ENCODE measurements at regions not wholly inside any gene's neighbourhood (a gene's known extent, or its start where the extent isn't known, plus 50 kb on each side); places are given as distances from the start of the nearest gene placed in this dataset.

GRCh38 chr20:41738604-41739206 lies 120.5 kb upstream of the CHD6 start (continued):
- TF ChIP-seq AKNA (CRISPR knock-in tag; IDR thresholded peaks at IDR 0.05; ENCODE audit: borderline replicate concordance) (no peak), HNF1B (CRISPR knock-in tag; IDR thresholded peaks at IDR 0.05) (0 out of 2 replicates have a peak, but pooled peaks have one; percentile 43), MXD4 (CRISPR knock-in tag; IDR thresholded peaks at IDR 0.05) (0 out of 2 replicates have a peak, but pooled peaks have one; percentile 29), MAF1 (CRISPR knock-in tag; IDR thresholded peaks at IDR 0.05; ENCODE audit: borderline replicate concordance) (no peak), REPIN1 (CRISPR knock-in tag; IDR thresholded peaks at IDR 0.05; ENCODE audit: borderline replicate concordance, low read depth) (no peak), SCMH1 (CRISPR knock-in tag; IDR thresholded peaks at IDR 0.05; ENCODE audit: borderline replicate concordance) (no peak), XRCC5 (optimal IDR thresholded peaks at IDR 0.05; ENCODE audit: low read length) (peak; percentile 81), STAG1 (CRISPR knock-in tag; IDR thresholded peaks at IDR 0.05) (peak; percentile 84), NR3C1 (CRISPR knock-in tag; IDR thresholded peaks at IDR 0.05) (no peak), KLF16 (CRISPR knock-in tag; IDR thresholded peaks at IDR 0.05) (peak in 1 of 2 experiments; percentile 35; a peak in 1 of 4 replicates), RAD21 (CRISPR knock-in tag; IDR thresholded peaks at IDR 0.05) (peak; percentile 77), BCL6 (CRISPR knock-in tag; IDR thresholded peaks at IDR 0.05) (0 out of 2 replicates have a peak, but pooled peaks have one; percentile 3), SIN3B (IDR thresholded peaks at IDR 0.05; ENCODE audit: low read length) (no peak), ZNF124 (CRISPR knock-in tag; IDR thresholded peaks at IDR 0.05) (peak; percentile 39; the same call in 1 of the 2 replicates), SMC3 (IDR thresholded peaks at IDR 0.05; ENCODE audit: low read length) (peak; percentile 88), TARDBP (CRISPR knock-in tag; IDR thresholded peaks at IDR 0.05) (no peak)
